Activated CD8-positive, alpha-beta memory T cell treated with anti-CD3 and anti-CD28 coated beads, Interleukin-2, amount 50 U/mL, for 48 hours (primary cell): ENCODE measurements at regions not wholly inside any gene's neighbourhood (a gene's known extent, or its start where the extent isn't known, plus 50 kb on each side); places are given as distances from the start of the nearest gene placed in this dataset.

ENCODE experiments used
- DNase-seq: peaks from one replicate; pipeline ENCODE4 v3.0.0-alpha.2; 2020

- DNase-seq: no peak
These were observed 144.1 kb upstream of the CELF4 start for GRCh38 chr18:37709740-37710139.

- no peak for DNase-seq
These were observed 139.4 kb upstream of the CELF4 start for GRCh38 chr18:37705016-37705415.

GRCh38 chr18:37702841-37703240 is 137.2 kb upstream of the CELF4 start:
- no peak for DNase-seq

GRCh38 chr18:37701967-37702366 is 136.4 kb upstream of the CELF4 start:
- DNase-seq: no peak

DNA sequence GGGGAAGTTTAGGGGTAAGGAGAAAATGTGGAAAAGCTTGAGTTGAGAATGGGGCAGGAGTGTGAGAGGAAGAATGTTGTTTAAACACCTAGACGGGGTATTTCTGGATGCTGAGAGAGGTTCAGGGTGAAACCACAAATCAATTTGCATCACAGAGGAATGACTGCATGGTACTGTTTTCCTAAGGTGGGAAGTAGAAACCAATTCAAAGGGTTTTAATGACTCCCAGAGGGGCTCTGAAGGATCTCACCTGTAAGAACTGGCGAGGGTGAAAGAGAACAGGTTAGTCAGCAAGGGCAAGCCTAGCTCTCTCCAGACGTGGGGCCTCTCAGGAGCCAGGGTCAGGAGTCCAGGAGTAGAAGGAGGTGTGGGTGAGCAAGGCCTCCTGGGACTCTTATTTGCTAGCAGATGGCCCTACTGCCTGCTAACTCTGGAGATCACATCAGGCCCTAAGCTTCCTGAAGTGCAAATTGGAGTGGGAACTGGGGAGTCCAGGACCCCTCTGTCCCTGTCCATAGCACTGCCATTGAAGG is 133.0 kb upstream of the CELF4 start:
- DNase-seq: no peak

- DNase-seq: no peak
These were observed 128.9 kb upstream of the CELF4 start for GRCh38 chr18:37694516-37694915.

GRCh38 chr18:37691162-37691561 is 125.6 kb upstream of the CELF4 start:
- DNase-seq: no peak

- no peak for DNase-seq
These were observed 124.2 kb upstream of the CELF4 start for GRCh38 chr18:37689841-37690240.

GRCh38 chr18:37684590-37684989 is 119.0 kb upstream of the CELF4 start:
- DNase-seq: no peak

DNA sequence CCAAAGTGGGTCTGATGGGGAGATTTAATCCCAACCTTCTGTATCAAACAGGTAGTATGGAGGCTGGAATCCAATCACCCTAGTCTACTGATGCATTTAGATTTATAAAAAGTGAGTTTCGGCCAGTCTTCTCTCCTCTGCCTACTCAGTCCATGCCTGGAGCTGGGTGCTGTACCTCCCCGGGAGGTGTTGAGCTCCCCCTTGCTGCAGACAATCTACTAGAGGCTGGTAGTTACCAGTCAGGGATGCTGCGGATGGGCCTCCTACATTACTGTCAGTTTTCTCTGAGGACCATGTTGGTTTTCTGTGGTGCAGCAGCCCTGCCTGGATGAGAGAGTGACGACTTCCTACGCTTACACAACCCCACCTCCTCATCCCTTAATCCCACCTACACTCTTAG is 118.6 kb upstream of the CELF4 start:
- DNase-seq: no peak

- DNase-seq: no peak
These were observed 115.3 kb upstream of the CELF4 start for GRCh38 chr18:37680911-37681310.

DNA sequence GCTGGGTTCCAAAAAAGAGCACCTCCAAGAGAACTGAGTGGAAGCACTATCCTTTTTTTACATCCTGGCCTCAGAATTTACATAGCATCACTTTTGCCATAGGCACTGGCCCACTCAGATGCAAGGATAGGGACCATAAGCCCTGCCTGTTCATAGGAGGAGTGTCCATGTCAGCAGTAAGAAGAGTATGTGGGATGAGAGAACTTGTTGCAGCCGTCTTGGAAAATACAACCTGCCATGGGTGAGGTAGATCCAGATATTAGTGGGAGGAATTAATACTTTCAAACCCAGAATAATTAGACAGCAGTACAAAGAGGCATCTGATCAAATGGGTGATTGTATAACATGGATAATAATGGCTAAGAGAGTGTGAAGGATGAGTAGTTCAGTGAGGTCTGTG is 110.7 kb upstream of the CELF4 start:
- DNase-seq: no peak

- DNase-seq: no peak
These were observed 110.1 kb upstream of the CELF4 start for GRCh38 chr18:37675699-37676098.

DNA sequence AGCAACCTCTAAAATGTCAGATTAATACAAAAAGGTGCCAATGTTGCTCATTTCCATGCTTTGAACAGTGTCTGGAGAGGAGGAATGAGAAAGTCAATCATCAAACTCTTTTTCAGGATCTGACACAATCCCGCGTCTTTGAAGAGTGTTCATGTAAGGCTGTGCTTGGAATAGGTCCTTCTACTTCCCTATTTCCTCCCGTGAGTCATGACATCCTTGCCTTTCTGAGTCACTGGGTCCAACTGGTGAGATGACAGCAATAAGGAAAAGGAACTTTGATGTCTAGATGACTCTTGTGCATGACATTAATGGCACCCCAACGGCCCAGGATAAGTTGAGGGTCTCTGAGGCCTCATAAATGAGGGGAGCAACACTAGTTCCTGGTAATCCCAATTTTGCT is 109.0 kb upstream of the CELF4 start:
- no peak for DNase-seq

- DNase-seq: no peak
These were observed 108.1 kb upstream of the CELF4 start for GRCh38 chr18:37673671-37674070.

- no peak for DNase-seq
These were observed 107.5 kb upstream of the CELF4 start for GRCh38 chr18:37672932-37673595.

DNA sequence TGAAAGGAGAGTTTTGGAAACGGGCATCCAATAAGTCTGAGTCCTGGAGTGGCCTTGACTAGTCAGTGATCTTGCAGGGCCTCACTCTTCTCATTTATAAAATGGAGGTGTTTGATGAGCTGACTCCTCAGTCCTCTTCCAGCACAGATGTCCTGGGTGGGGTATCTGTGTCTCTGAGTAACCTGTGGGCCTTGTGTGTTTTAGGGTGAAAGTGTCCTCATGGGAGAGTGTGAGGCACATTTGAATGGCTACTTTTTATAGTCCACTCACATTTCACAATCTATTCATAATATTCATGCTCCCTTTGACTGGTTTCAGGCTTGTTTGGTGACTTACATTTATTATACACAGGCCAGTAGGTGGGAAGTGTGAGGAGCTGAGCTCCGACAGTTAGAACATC is 106.4 kb upstream of the CELF4 start:
- DNase-seq: no peak

- DNase-seq: no peak
These were observed 105.9 kb upstream of the CELF4 start for GRCh38 chr18:37671530-37671929.

- no peak for DNase-seq
These were observed 105.5 kb upstream of the CELF4 start for GRCh38 chr18:37671119-37671518.

DNA sequence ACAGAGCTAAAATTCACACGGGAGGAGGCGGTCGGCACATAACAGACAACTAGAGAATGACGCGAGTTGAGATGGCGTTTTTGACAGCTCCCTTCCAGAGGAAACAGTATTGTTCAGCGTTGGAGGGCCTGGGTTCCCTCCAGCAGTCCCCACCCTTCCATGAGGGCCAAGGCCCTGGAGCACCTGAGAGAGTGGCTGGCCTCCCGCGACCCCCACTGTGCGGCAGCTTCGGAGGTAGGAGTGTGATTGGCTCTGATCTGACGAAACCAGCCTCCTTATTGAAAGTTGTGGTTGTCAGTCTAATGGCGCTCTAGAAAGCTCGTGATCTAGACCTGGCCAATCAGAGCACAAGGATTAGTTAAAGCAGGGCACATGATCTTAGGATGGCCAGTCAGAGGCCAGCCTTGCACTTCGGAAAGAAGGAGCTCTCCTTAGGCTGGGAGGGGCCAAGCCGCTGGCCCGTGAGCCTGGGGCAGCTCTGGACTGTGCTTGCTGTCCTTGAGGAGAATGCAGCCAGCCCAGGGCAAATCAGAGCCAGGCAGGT is 104.5 kb upstream of the CELF4 start:
- DNase-seq: no peak

GRCh38 chr18:37668971-37669747 is 103.6 kb upstream of the CELF4 start:
- no peak for DNase-seq

GRCh38 chr18:37667836-37668235 is 102.2 kb upstream of the CELF4 start:
- no peak for DNase-seq

- no peak for DNase-seq
These were observed 101.4 kb upstream of the CELF4 start for GRCh38 chr18:37666991-37667390.

- DNase-seq: no peak
These were observed 100.9 kb upstream of the CELF4 start for GRCh38 chr18:37666451-37666850.
